ENCODE measurements at regions not wholly inside any gene's neighbourhood (a gene's known extent, or its start where the extent isn't known, plus 50 kb on each side); places are given as distances from the start of the nearest gene placed in this dataset.

GRCh38 chr10:78920011-78920410, 148.8 kb upstream of the ZMIZ1 start:
- no peaks in the 10 kb centered on the region for H3K9me3 Mint-ChIP-seq (ENCODE audit: unreplicated experiment)
- H3K36me3 Mint-ChIP-seq (ENCODE audit: low read depth, unreplicated experiment): no peaks in the 10 kb centered on the region
- peaks cover 17% of the 10 kb centered on the region for H3K4me1 Mint-ChIP-seq (ENCODE audit: unreplicated experiment)
- H3K27me3 Mint-ChIP-seq (ENCODE audit: unreplicated experiment): peaks cover 2% of the 10 kb centered on the region
- no peak overlapping the region for H3K27ac Mint-ChIP-seq (ENCODE audit: unreplicated experiment)
- H3K4me3 Mint-ChIP-seq (ENCODE audit: unreplicated experiment): no peak overlapping the region
- TF ChIP-seq CTCF (IDR thresholded peaks at IDR 0.05; ENCODE audit: unreplicated experiment): no peak
- DNase-seq (ENCODE audit: low spot score): no peak

GRCh38 chr10:78921895-78922294, 146.9 kb upstream of the ZMIZ1 start:
- no peak for DNase-seq (ENCODE audit: low spot score)
- no peak overlapping the region for H3K27ac Mint-ChIP-seq (ENCODE audit: unreplicated experiment)
- H3K9me3 Mint-ChIP-seq (ENCODE audit: unreplicated experiment): no peaks in the 10 kb centered on the region
- no peak overlapping the region for H3K4me3 Mint-ChIP-seq (ENCODE audit: unreplicated experiment)
- peaks cover 2% of the 10 kb centered on the region for H3K27me3 Mint-ChIP-seq (ENCODE audit: unreplicated experiment)
- no peaks in the 10 kb centered on the region for H3K36me3 Mint-ChIP-seq (ENCODE audit: low read depth, unreplicated experiment)
- no peak for TF ChIP-seq CTCF (IDR thresholded peaks at IDR 0.05; ENCODE audit: unreplicated experiment)
- peaks cover 25% of the 10 kb centered on the region for H3K4me1 Mint-ChIP-seq (ENCODE audit: unreplicated experiment)

- H3K27me3 Mint-ChIP-seq (ENCODE audit: unreplicated experiment): peaks cover 2% of the 10 kb centered on the region
- no peak overlapping the region for H3K4me3 Mint-ChIP-seq (ENCODE audit: unreplicated experiment)
- no peaks in the 10 kb centered on the region for H3K9me3 Mint-ChIP-seq (ENCODE audit: unreplicated experiment)
- no peak for TF ChIP-seq CTCF (IDR thresholded peaks at IDR 0.05; ENCODE audit: unreplicated experiment)
- no peaks in the 10 kb centered on the region for H3K36me3 Mint-ChIP-seq (ENCODE audit: low read depth, unreplicated experiment)
- H3K4me1 Mint-ChIP-seq (ENCODE audit: unreplicated experiment): peaks cover 17% of the 10 kb centered on the region
- DNase-seq (ENCODE audit: low spot score): no peak
- no peak overlapping the region for H3K27ac Mint-ChIP-seq (ENCODE audit: unreplicated experiment)
These were observed 145.0 kb upstream of the ZMIZ1 start for GRCh38 chr10:78923647-78924318.

GRCh38 chr10:78924319-78925003, 144.3 kb upstream of the ZMIZ1 start:
- Mint-ChIP-seq H3K36me3 (ENCODE audit: low read depth, unreplicated experiment) (no peaks in the 10 kb centered on the region), H3K27me3 (ENCODE audit: unreplicated experiment) (peaks cover 2% of the 10 kb centered on the region), H3K9me3 (ENCODE audit: unreplicated experiment) (no peaks in the 10 kb centered on the region), H3K4me3 (ENCODE audit: unreplicated experiment) (no peak overlapping the region), H3K27ac (ENCODE audit: unreplicated experiment) (no peak overlapping the region), H3K4me1 (ENCODE audit: unreplicated experiment) (peaks cover 17% of the 10 kb centered on the region)
- TF ChIP-seq CTCF (IDR thresholded peaks at IDR 0.05; ENCODE audit: unreplicated experiment): no peak
- no peak for DNase-seq (ENCODE audit: low spot score)

- peaks cover 2% of the 10 kb centered on the region for H3K27me3 Mint-ChIP-seq (ENCODE audit: unreplicated experiment)
- no peak overlapping the region for H3K27ac Mint-ChIP-seq (ENCODE audit: unreplicated experiment)
- H3K4me1 Mint-ChIP-seq (ENCODE audit: unreplicated experiment): peaks cover 17% of the 10 kb centered on the region
- H3K36me3 Mint-ChIP-seq (ENCODE audit: low read depth, unreplicated experiment): no peaks in the 10 kb centered on the region
- DNase-seq (ENCODE audit: low spot score): no peak
- no peak overlapping the region for H3K4me3 Mint-ChIP-seq (ENCODE audit: unreplicated experiment)
- no peaks in the 10 kb centered on the region for H3K9me3 Mint-ChIP-seq (ENCODE audit: unreplicated experiment)
- no peak for TF ChIP-seq CTCF (IDR thresholded peaks at IDR 0.05; ENCODE audit: unreplicated experiment)
These were observed 143.5 kb upstream of the ZMIZ1 start for GRCh38 chr10:78925275-78925674.
